Renal cortex interstitium (tissue), 11 donors: ENCODE measurements at regions not wholly inside any gene's neighbourhood (a gene's known extent, or its start where the extent isn't known, plus 50 kb on each side); places are given as distances from the start of the nearest gene placed in this dataset.

Experiments used
- DNase-seq, 11 donors: peaks; one replicate each; pipeline ENCODE4 v3.0.0-alpha.2; 2013; ENCODE audit warnings: low read depth in 9 of 11, low spot score in 4 of 11; ENCODE audit errors: extremely low read depth in 1 of 11

- no peak for DNase-seq
Measured at GRCh38 chr5:124239572-124239971, 506.9 kb downstream of the ZNF608 start.

- DNase-seq = no peak
Measured at GRCh38 chr5:124238350-124238749, 508.1 kb downstream of the ZNF608 start.

GRCh38 chr5:124237206-124237695 is 509.2 kb downstream of the ZNF608 start:
- no peak for DNase-seq

- DNase-seq = no peak
Measured at GRCh38 chr5:124236361-124237205, 509.9 kb downstream of the ZNF608 start.

- no peak for DNase-seq
Measured at GRCh38 chr5:124235576-124235975, 510.9 kb downstream of the ZNF608 start.

GRCh38 chr5:124234770-124235562 is 511.5 kb downstream of the ZNF608 start:
- no peak for DNase-seq

- no peak for DNase-seq
Measured at GRCh38 chr5:124234022-124234769, 512.2 kb downstream of the ZNF608 start.

GRCh38 chr5:124232515-124232914 is 513.9 kb downstream of the ZNF608 start:
- no peak for DNase-seq

- DNase-seq = no peak
Measured at GRCh38 chr5:124231802-124232201, 514.6 kb downstream of the ZNF608 start.

- DNase-seq = no peak
Measured at GRCh38 chr5:124231230-124231629, 515.2 kb downstream of the ZNF608 start.

- no peak for DNase-seq
Measured at GRCh38 chr5:124230456-124230855, 516.0 kb downstream of the ZNF608 start.

GRCh38 chr5:124229352-124229751 is 517.1 kb downstream of the ZNF608 start:
- no peak for DNase-seq

GRCh38 chr5:124227914-124228313 is 518.5 kb downstream of the ZNF608 start:
- no peak for DNase-seq

GRCh38 chr5:124220418-124220817 is 526.0 kb downstream of the ZNF608 start:
- no peak for DNase-seq

- DNase-seq = no peak
Measured at GRCh38 chr5:124212934-124213333, 533.5 kb downstream of the ZNF608 start.

GRCh38 chr5:124210111-124210910 is 536.1 kb downstream of the ZNF608 start:
- DNase-seq = no peak

- no peak for DNase-seq
Measured at GRCh38 chr5:124207118-124207517, 539.3 kb downstream of the ZNF608 start.

- no peak for DNase-seq
Measured at GRCh38 chr5:124206540-124206939, 539.9 kb downstream of the ZNF608 start.

- no peak for DNase-seq
Measured at GRCh38 chr5:124203303-124203702, 543.1 kb downstream of the ZNF608 start.
